ENCODE measurements at regions not wholly inside any gene's neighbourhood (a gene's known extent, or its start where the extent isn't known, plus 50 kb on each side); places are given as distances from the start of the nearest gene placed in this dataset.

DNA sequence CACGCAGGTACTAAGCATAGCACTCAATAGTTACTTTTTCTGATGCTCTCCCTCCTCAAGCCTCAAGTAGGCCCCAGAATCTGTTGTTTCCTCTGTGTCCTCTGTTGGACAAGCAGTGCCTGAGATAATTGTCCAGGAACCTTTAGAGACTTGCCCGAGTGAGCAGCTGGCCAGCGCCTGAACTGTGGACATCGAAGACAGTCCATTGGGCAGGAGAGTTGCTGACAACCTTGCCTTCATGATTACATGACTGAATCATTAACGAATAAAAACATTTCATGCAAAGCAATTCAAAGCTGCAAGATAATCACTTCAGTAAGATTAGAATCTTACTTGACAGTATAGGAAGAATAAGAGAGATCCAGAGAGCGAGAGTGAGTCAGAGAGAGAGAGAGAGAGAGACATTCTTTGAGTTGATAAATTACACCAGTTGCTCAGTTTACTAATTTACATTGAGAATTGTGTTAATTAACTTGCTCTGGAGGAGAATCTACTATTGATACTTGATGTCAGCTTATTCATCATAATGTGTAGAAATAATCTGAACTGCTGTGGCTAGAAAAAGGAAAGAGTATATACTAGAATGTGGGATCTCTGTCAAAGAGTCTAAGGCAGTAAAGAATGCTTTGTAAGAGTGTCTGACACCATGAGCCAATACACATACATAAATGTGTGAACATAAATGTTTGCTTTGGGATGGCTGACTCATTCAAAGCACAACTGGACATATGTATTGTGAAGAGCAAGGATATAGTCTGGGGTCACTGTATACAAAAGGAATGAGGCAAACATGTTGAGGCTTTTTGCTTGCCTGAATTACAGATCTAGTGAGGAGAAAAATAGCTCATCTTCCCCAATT is 216.0 kb downstream of the ZNF326 start:
- no peak overlapping the region for H2AFZ ChIP-seq (ENCODE audit: low read depth, low read length)
- intact Hi-C loops (cut with micrococcal nuclease) = no loop called here
- no peaks in the 10 kb centered on the region for H3K27me3 ChIP-seq (ENCODE audit: control insufficient read depth in 2 of 2, insufficient read depth in 2 of 2, low read length in 2 of 2)
- BruUV-seq (replicated peaks) = no TSS peak
- H3K4me2 ChIP-seq (ENCODE audit: insufficient read depth, low read length) = no peak overlapping the region
- no peak for FAIRE-seq
- ChIA-PET CTCF (no interaction called here), POLR2A (no interaction called here)
- H3K79me2 ChIP-seq (ENCODE audit: control insufficient read depth, insufficient read depth, low read length) = no peaks in the 10 kb centered on the region
- no peaks in the 10 kb centered on the region for H4K20me1 ChIP-seq (replicated peaks; ENCODE audit: control insufficient read depth, extremely low read depth, insufficient read depth, low read length)
- H3K4me3 ChIP-seq (replicated peaks in 1 of 3; ENCODE audit: insufficient read depth in 1 of 3, low read depth in 1 of 3, low read length in 3 of 3) = no peak overlapping the region
- no peak overlapping the region for H3K9ac ChIP-seq (replicated peaks; ENCODE audit: extremely low read depth, insufficient read depth, low read length)
- H3K27ac ChIP-seq (ENCODE audit: insufficient read depth, low read depth, low read length) = no peak overlapping the region
- no peaks in the 10 kb centered on the region for H3K4me1 ChIP-seq (ENCODE audit: control insufficient read depth, extremely low read depth, insufficient read depth, low read length)
- no peaks in the 10 kb centered on the region for H3K9me3 ChIP-seq (replicated peaks; ENCODE audit: control insufficient read depth, insufficient read depth, low read length)
- no peak for TF ChIP-seq FOS (IDR thresholded peaks at IDR 0.05; ENCODE audit: borderline replicate concordance, insufficient read depth, low read length)
- TF ChIP-seq GATA2 (IDR thresholded peaks at IDR 0.05; ENCODE audit: insufficient read depth, insufficient read length, low read depth, low read length) = no peak
- TF ChIP-seq, protein P1, sequence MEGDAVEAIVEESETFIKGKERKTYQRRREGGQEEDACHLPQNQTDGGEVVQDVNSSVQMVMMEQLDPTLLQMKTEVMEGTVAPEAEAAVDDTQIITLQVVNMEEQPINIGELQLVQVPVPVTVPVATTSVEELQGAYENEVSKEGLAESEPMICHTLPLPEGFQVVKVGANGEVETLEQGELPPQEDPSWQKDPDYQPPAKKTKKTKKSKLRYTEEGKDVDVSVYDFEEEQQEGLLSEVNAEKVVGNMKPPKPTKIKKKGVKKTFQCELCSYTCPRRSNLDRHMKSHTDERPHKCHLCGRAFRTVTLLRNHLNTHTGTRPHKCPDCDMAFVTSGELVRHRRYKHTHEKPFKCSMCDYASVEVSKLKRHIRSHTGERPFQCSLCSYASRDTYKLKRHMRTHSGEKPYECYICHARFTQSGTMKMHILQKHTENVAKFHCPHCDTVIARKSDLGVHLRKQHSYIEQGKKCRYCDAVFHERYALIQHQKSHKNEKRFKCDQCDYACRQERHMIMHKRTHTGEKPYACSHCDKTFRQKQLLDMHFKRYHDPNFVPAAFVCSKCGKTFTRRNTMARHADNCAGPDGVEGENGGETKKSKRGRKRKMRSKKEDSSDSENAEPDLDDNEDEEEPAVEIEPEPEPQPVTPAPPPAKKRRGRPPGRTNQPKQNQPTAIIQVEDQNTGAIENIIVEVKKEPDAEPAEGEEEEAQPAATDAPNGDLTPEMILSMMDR (IDR thresholded peaks at IDR 0.05; ENCODE audit: extremely low read depth in 1 of 2, insufficient read depth in 1 of 2, low read depth in 1 of 2, low read length in 2 of 2) = no peak
- TF ChIP-seq MYC (IDR thresholded peaks at IDR 0.05; ENCODE audit: low read depth, low read length) = no peak
- TF ChIP-seq, protein P2, sequence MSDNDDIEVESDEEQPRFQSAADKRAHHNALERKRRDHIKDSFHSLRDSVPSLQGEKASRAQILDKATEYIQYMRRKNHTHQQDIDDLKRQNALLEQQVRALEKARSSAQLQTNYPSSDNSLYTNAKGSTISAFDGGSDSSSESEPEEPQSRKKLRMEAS (IDR thresholded peaks at IDR 0.05; ENCODE audit: insufficient read depth, insufficient read length) = no peak
- TF ChIP-seq JUN (IDR thresholded peaks at IDR 0.05; ENCODE audit: borderline replicate concordance, insufficient read depth, insufficient read length, low read depth) = no peak
- TF ChIP-seq EZH2 (IDR thresholded peaks at IDR 0.05; ENCODE audit: borderline replicate concordance, low read depth, low read length, severe bottlenecking) = no peak
- TF ChIP-seq POLR2A (IDR thresholded peaks at IDR 0.05; ENCODE audit: low read depth, low read length) = no peak
- no peak for TF ChIP-seq POLR2AphosphoS5 (IDR thresholded peaks at IDR 0.05; ENCODE audit: insufficient read depth, low read depth, low read length)
- no peaks in the 10 kb centered on the region for H3K36me3 ChIP-seq (ENCODE audit: control insufficient read depth in 2 of 2, extremely low read depth in 1 of 2, insufficient read depth in 2 of 2, low read length in 2 of 2)
- dilution Hi-C loops (cut with MboI; ENCODE audit: extremely low pct_ligation_motif_present, low sequenced_read_pairs) = no loop called here
- DNase-seq (ENCODE audit: low read depth, low spot score) = no peak
- no peaks in the 10 kb centered on the region for H3K9me1 ChIP-seq (replicated peaks; ENCODE audit: control insufficient read depth, extremely low read depth, insufficient read depth, low read length)

Measured in endothelial cell of umbilical vein (primary cell).